Smooth muscle cell (in vitro differentiated cells): ENCODE measurements at regions not wholly inside any gene's neighbourhood (a gene's known extent, or its start where the extent isn't known, plus 50 kb on each side); places are given as distances from the start of the nearest gene placed in this dataset.

Experiments used
- DNase-seq: peaks from one replicate; lab custom pipeline; 2025; ENCODE audit not compliant: unreplicated experiment; lab: John Stamatoyannopoulos, UW
- H2AFZ ChIP-seq: fragments of 200-600 bp; sonication (generic); 2 replicates; pipeline ENCODE4 v1.6.0; 2016; ENCODE audit warnings: antibody characterized with exemption, low read depth, mild to moderate bottlenecking
- H3F3A ChIP-seq: fragments of 200-600 bp; sonication (generic); 2 replicates; pipeline ENCODE4 v1.6.0; 2017; ENCODE audit warnings: antibody characterized with exemption, low read depth
- H3K27ac ChIP-seq: fragments of 200-600 bp; sonication (generic); 2 replicates; pipeline ENCODE4 v1.5.1; 2016; ENCODE audit warnings: low read depth, mild to moderate bottlenecking
- H3K27me3 ChIP-seq: fragments of 200-600 bp; sonication (generic); 2 replicates; pipeline ENCODE4 v1.6.1; 2016; ENCODE audit warnings: low read depth, mild to moderate bottlenecking
- H3K36me3 ChIP-seq: fragments of 200-600 bp; sonication (generic); 2 replicates; pipeline ENCODE4 v1.5.1; 2016; ENCODE audit warnings: low read depth
- H3K4me1 ChIP-seq: fragments of 200-600 bp; sonication (generic); 2 replicates; pipeline ENCODE4 v1.5.1; 2016; ENCODE audit warnings: low read depth
- H3K4me2 ChIP-seq: fragments of 200-600 bp; sonication (generic); 2 replicates; pipeline ENCODE4 v1.6.0; 2016; ENCODE audit warnings: mild to moderate bottlenecking
- H3K4me3 ChIP-seq: fragments of 200-600 bp; sonication (generic); 2 replicates; pipeline ENCODE4 v1.5.1; 2016; ENCODE audit warnings: mild to moderate bottlenecking
- H3K79me2 ChIP-seq: fragments of 200-600 bp; sonication (generic); 2 replicates; pipeline ENCODE4 v1.6.0; 2016; ENCODE audit warnings: low read depth, mild to moderate bottlenecking
- H3K9ac ChIP-seq: fragments of 200-600 bp; sonication (generic); 2 replicates; pipeline ENCODE4 v1.6.0; 2016; ENCODE audit warnings: low read depth
- H3K9me3 ChIP-seq: fragments of 200-600 bp; sonication (generic); replicated peaks from 2 replicates; pipeline ENCODE4 v1.5.1; 2016; ENCODE audit warnings: low read depth
- H4K20me1 ChIP-seq: fragments of 200-600 bp; sonication (generic); 2 replicates; pipeline ENCODE4 v1.6.0; 2016; ENCODE audit warnings: low read depth
- WGBS: methylation state at CpG from one replicate; pipeline ENCODE4 v1.1.7; 2016; ENCODE audit warnings: low lambda C conversion rate; 5-methylcytosine and 5-hydroxymethylcytosine counted together
- TF ChIP-seq, protein P1 (sequence below): fragments of 200-600 bp; sonication (generic); IDR thresholded peaks from 2 replicates; pipeline ENCODE4 v1.5.1; 2017; ENCODE audit warnings: borderline replicate concordance, mild to moderate bottlenecking, antibody characterized with exemption; ENCODE audit not compliant: insufficient read depth, poor library complexity, severe bottlenecking

- Histone ChIP-seq H3K9me3 (no peaks in the 10 kb centered on the region), H3K4me2 (no peak overlapping the region), H3K4me3 (no peak overlapping the region), H3K36me3 (no peaks in the 10 kb centered on the region), H3K9ac (no peak overlapping the region), H2AFZ (no peak overlapping the region), H3K79me2 (no peaks in the 10 kb centered on the region), H4K20me1 (no peaks in the 10 kb centered on the region), H3K4me1 (no peaks in the 10 kb centered on the region), H3K27ac (no peak overlapping the region), H3F3A (no peaks in the 10 kb centered on the region), H3K27me3 (no peaks in the 10 kb centered on the region)
- 73% methylated on average over 2 of the region's 2 CpGs for WGBS
- TF ChIP-seq, protein P1, sequence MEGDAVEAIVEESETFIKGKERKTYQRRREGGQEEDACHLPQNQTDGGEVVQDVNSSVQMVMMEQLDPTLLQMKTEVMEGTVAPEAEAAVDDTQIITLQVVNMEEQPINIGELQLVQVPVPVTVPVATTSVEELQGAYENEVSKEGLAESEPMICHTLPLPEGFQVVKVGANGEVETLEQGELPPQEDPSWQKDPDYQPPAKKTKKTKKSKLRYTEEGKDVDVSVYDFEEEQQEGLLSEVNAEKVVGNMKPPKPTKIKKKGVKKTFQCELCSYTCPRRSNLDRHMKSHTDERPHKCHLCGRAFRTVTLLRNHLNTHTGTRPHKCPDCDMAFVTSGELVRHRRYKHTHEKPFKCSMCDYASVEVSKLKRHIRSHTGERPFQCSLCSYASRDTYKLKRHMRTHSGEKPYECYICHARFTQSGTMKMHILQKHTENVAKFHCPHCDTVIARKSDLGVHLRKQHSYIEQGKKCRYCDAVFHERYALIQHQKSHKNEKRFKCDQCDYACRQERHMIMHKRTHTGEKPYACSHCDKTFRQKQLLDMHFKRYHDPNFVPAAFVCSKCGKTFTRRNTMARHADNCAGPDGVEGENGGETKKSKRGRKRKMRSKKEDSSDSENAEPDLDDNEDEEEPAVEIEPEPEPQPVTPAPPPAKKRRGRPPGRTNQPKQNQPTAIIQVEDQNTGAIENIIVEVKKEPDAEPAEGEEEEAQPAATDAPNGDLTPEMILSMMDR, result no peak
- no peak for DNase-seq
Observed at GRCh38 chr10:63753808-63754207, 232.6 kb downstream of the REEP3 start.

- H3K4me1 ChIP-seq, result no peaks in the 10 kb centered on the region
- H3K27me3 ChIP-seq, result no peaks in the 10 kb centered on the region
- no peaks in the 10 kb centered on the region for H4K20me1 ChIP-seq
- H3F3A ChIP-seq, result no peaks in the 10 kb centered on the region
- no peak overlapping the region for H2AFZ ChIP-seq
- TF ChIP-seq, protein P1, result no peak
- no peaks in the 10 kb centered on the region for H3K9me3 ChIP-seq
- H3K9ac ChIP-seq, result no peak overlapping the region
- no peak overlapping the region for H3K27ac ChIP-seq
- 96% methylated on average over 2 of the region's 2 CpGs for WGBS
- H3K79me2 ChIP-seq, result no peaks in the 10 kb centered on the region
- no peak overlapping the region for H3K4me2 ChIP-seq
- no peak for DNase-seq
- no peak overlapping the region for H3K4me3 ChIP-seq
- no peaks in the 10 kb centered on the region for H3K36me3 ChIP-seq
Observed at GRCh38 chr10:63755441-63755840, 234.2 kb downstream of the REEP3 start.

DNA sequence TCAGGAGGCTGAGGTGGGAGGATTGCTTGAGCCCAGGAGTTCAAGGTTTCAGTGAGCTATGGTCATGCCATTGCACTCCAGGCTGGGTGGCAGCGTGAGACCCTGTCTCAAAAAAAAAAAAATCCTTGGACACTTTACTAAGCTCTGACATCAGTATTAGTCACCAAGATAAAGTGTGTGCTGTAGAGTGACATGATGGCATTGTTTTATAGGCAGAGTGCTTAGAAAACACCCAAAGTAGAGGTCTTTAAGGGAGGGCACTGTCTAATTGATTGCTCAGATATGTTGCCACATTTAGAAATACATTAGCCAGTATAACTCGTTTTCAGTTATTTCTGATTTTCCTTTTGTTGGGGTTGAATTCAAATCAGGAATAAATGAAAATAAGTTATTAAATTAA is 235.9 kb downstream of the REEP3 start:
- Histone ChIP-seq H3K27ac (no peak overlapping the region), H3K9me3 (no peaks in the 10 kb centered on the region), H3F3A (no peaks in the 10 kb centered on the region), H4K20me1 (no peaks in the 10 kb centered on the region), H2AFZ (no peak overlapping the region), H3K4me3 (no peak overlapping the region), H3K36me3 (no peaks in the 10 kb centered on the region), H3K9ac (no peak overlapping the region), H3K27me3 (no peaks in the 10 kb centered on the region), H3K4me2 (no peak overlapping the region), H3K4me1 (no peaks in the 10 kb centered on the region), H3K79me2 (no peaks in the 10 kb centered on the region)
- no peak for DNase-seq
- WGBS, result 23% methylated on average over 2 of the region's 2 CpGs
- TF ChIP-seq, protein P1, result no peak

GRCh38 chr10:63758080-63758479 is 236.9 kb downstream of the REEP3 start:
- H3K9me3 ChIP-seq, result no peaks in the 10 kb centered on the region
- TF ChIP-seq, protein P1, result no peak
- 36% methylated on average over 1 of the region's 1 CpG for WGBS
- no peak overlapping the region for H3K4me3 ChIP-seq
- H3K9ac ChIP-seq, result no peak overlapping the region
- no peak overlapping the region for H3K27ac ChIP-seq
- H3K79me2 ChIP-seq, result no peaks in the 10 kb centered on the region
- peak overlapping the region; percentile 7 for H2AFZ ChIP-seq
- peak overlapping the region; percentile 1 for H3K4me2 ChIP-seq
- no peaks in the 10 kb centered on the region for H3K4me1 ChIP-seq
- no peaks in the 10 kb centered on the region for H3K27me3 ChIP-seq
- H4K20me1 ChIP-seq, result no peaks in the 10 kb centered on the region
- no peaks in the 10 kb centered on the region for H3F3A ChIP-seq
- H3K36me3 ChIP-seq, result no peaks in the 10 kb centered on the region
- DNase-seq, result no peak
